ENCODE measurements at regions not wholly inside any gene's neighbourhood (a gene's known extent, or its start where the extent isn't known, plus 50 kb on each side); places are given as distances from the start of the nearest gene placed in this dataset.

DNA sequence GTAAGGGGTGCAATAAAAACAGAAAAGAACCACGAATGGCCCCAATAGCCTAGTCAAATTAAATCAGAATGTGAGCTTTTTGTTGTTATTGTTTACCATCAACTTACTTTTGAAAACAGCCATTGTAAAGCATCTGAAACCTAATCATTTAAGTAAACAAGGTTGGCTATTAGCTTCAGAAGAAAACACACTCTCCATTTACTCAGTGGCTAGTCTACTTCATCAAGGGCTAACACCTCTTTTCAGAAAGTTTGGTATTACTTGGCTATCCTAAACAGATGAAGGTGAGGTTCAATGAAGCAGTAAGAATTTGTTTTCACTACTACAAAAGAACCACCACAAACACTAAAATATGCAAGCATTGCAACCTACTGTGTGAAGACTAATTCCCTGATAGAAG lies 398.0 kb downstream of the CDH2 start:
- intact Hi-C loops (cut with DNase I, micrococcal nuclease), result no loop called here

DNA sequence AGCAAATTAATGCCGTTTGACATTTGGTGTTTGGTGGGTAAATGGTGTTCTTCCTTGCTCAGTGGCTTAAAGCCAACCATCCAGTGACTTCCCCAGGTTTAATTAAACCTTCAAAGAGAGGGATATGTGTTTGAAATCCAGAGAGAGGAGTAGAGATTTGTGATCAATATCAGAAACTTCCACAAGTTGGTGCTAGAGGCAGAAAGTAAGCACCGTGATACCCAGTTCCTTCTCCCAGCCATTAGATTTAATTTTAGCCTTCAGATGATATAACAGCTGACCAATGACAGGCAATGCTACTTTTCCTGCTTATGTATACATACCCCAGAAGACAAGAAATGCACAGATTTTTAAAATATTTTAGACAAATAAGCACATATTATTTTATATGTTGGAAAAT lies 398.5 kb downstream of the CDH2 start:
- TF ChIP-seq, protein P1, sequence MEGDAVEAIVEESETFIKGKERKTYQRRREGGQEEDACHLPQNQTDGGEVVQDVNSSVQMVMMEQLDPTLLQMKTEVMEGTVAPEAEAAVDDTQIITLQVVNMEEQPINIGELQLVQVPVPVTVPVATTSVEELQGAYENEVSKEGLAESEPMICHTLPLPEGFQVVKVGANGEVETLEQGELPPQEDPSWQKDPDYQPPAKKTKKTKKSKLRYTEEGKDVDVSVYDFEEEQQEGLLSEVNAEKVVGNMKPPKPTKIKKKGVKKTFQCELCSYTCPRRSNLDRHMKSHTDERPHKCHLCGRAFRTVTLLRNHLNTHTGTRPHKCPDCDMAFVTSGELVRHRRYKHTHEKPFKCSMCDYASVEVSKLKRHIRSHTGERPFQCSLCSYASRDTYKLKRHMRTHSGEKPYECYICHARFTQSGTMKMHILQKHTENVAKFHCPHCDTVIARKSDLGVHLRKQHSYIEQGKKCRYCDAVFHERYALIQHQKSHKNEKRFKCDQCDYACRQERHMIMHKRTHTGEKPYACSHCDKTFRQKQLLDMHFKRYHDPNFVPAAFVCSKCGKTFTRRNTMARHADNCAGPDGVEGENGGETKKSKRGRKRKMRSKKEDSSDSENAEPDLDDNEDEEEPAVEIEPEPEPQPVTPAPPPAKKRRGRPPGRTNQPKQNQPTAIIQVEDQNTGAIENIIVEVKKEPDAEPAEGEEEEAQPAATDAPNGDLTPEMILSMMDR (IDR thresholded peaks at IDR 0.05), result no peak
- Histone ChIP-seq H3K4me3 (no peak overlapping the region), H3K9me3 (no peaks in the 10 kb centered on the region), H3K36me3 (ENCODE audit: low read depth) (no peaks in the 10 kb centered on the region), H3K4me1 (ENCODE audit: low read depth) (no peaks in the 10 kb centered on the region)
- no peak for ATAC-seq
- DNase-seq, result no peak
- intact Hi-C loops (cut with DNase I, micrococcal nuclease), result no loop called here

More for the DNA sequence above, 398.0 kb downstream of the CDH2 start:
- TF ChIP-seq, protein P1 (IDR thresholded peaks at IDR 0.05), result no peak
- Histone ChIP-seq H3K4me1 (ENCODE audit: low read depth) (no peaks in the 10 kb centered on the region), H3K4me3 (no peak overlapping the region), H3K9me3 (no peaks in the 10 kb centered on the region), H3K36me3 (ENCODE audit: low read depth) (no peaks in the 10 kb centered on the region)
- no peak for DNase-seq
- no peak for ATAC-seq

DNA sequence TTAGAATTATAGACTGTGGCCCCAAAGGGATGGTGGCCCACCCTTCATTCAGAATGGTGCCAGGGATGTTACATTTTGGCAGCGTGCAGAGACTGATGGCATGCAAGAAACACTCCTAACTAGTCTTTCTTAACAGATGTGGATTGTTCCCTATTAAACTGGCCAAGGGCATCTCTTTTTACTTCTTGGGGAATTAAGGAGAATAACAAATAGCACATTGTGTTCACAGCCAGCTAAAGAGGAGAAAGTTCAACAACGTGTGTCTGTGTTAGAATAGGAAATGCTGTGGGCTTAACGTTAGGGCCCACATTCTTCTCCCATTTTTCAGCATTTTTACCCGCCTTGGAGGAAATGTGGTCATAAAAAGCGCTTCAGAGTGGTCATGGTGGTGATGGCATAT lies 404.8 kb downstream of the CDH2 start:
- ATAC-seq (no peak), DNase-seq (no peak)
- no peaks in the 10 kb centered on the region for H3K36me3 ChIP-seq (ENCODE audit: low read depth)
- intact Hi-C loops (cut with DNase I, micrococcal nuclease), result no loop called here
- H3K9me3 ChIP-seq, result no peaks in the 10 kb centered on the region
- no peak overlapping the region for H3K4me3 ChIP-seq
- TF ChIP-seq, protein P1 (IDR thresholded peaks at IDR 0.05), result no peak
- no peaks in the 10 kb centered on the region for H3K4me1 ChIP-seq (ENCODE audit: low read depth)

DNA sequence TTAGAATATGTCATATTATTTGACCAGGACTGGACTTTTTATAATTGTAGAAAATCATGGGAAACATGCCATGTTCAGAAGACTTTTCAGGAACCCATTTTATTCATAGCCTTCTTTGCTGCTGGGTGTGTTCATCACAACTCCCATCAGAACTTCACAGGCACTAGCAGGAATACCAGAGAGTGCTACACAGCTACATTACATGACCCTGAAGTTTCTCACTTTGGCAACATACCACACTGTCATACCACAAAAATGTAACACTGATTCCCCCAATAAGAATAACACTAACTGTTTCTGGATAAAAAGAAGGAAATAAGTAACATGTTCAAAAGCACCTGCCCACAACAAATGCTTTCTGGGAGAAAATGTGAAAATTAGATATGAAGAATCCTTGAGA lies 405.4 kb downstream of the CDH2 start:
- H3K4me1 ChIP-seq (ENCODE audit: low read depth), result no peaks in the 10 kb centered on the region
- no peak overlapping the region for H3K4me3 ChIP-seq
- intact Hi-C loops (cut with DNase I, micrococcal nuclease), result no loop called here
- no peaks in the 10 kb centered on the region for H3K36me3 ChIP-seq (ENCODE audit: low read depth)
- no peak for DNase-seq
- ATAC-seq, result no peak
- H3K9me3 ChIP-seq, result no peaks in the 10 kb centered on the region
- TF ChIP-seq, protein P1 (IDR thresholded peaks at IDR 0.05), result no peak

DNA sequence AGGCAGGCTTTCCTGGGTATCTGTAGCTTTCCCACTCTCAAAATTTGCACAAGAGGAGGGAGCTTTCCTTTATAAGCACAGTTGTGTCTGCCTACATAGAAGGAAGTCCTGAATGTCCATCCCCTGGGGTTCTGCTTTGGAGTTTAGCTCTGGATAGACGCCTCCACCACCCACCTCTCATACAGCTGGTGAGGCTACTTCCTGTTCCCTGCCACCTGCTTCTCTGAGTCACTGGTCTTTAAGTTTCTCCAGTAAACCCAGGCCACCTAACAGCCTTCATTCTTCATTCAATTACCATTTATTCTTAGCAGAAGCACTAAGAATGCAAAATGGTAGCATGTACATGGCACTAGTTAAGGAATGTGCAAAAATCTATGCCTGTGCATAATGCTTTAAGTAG lies 407.8 kb downstream of the CDH2 start:
- ATAC-seq (no peak), DNase-seq (no peak)
- TF ChIP-seq, protein P1 (IDR thresholded peaks at IDR 0.05), result no peak
- Histone ChIP-seq H3K4me1 (ENCODE audit: low read depth) (no peaks in the 10 kb centered on the region), H3K4me3 (no peak overlapping the region), H3K9me3 (no peaks in the 10 kb centered on the region), H3K36me3 (ENCODE audit: low read depth) (no peaks in the 10 kb centered on the region)
- intact Hi-C loops (cut with DNase I, micrococcal nuclease), result no loop called here

DNA sequence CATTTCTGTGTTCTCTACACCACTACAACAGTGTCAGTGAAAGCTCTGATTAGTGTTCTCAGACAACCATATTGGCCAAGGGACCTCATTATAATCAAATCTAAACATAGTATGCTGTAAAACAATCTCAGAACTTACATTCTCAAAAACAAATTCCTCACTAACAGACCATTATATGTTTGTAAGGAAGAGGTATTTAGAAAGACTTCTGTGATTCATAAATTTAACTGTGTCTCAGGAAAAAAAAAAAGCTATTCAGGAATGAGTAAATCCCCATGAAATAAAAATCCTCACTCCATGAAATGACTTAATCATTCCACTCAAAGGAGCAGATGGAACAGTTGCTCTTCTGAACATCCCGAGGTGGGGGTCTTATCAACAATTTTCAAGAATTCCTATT lies 413.0 kb downstream of the CDH2 start:
- intact Hi-C loops (cut with DNase I, micrococcal nuclease), result no loop called here
- H3K4me1 ChIP-seq (ENCODE audit: low read depth), result no peaks in the 10 kb centered on the region
- no peaks in the 10 kb centered on the region for H3K9me3 ChIP-seq
- H3K4me3 ChIP-seq, result no peak overlapping the region
- H3K36me3 ChIP-seq (ENCODE audit: low read depth), result no peaks in the 10 kb centered on the region
- TF ChIP-seq, protein P1 (IDR thresholded peaks at IDR 0.05), result no peak
- ATAC-seq (no peak), DNase-seq (no peak)
